ENCODE measurements at regions not wholly inside any gene's neighbourhood (a gene's known extent, or its start where the extent isn't known, plus 50 kb on each side); places are given as distances from the start of the nearest gene placed in this dataset.
"Not testable (repeated sequence)": the region's sequence is repeated elsewhere in the genome, so short reads cannot be mapped to it uniquely, and the experiment has no call there.

DNA sequence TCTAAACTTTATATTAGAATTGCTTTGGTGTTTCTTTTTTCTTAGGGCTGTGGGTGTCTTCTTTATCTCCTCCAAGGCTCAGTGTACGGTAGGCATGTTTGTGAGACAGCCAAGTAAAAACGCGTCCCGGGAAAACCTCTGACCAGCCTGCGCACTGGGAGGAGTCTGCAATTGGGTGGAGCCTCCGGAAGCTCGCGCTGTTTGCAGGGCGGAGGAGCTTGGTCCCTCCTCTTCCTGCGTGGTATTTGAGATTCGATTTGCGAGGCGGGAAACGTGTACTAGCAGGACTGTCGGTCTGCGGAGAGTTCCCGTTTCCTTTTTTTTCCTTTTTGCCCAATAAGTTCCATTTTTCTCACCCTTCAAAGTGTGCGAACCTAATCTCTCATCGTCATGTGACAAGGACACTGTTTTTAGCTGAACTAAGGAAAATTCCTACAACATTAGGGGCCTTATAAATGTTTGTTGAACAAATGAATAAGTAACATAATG is 182.1 kb upstream of the OTX2 start:
- peaks cover 4% of the 10 kb centered on the region for H3K27me3 Mint-ChIP-seq
- DNase-seq (ENCODE audit: low spot score, unreplicated experiment): no peak
- H3K4me3 Mint-ChIP-seq (ENCODE audit: low read depth): no peak overlapping the region
- H3K36me3 Mint-ChIP-seq (ENCODE audit: insufficient read depth): peaks cover 2% of the 10 kb centered on the region
- H3K9me3 Mint-ChIP-seq (ENCODE audit: low read depth): peaks cover 12% of the 10 kb centered on the region
- H3K4me1 Mint-ChIP-seq (ENCODE audit: low read depth): peaks cover 8% of the 10 kb centered on the region
- TF ChIP-seq, protein P1, sequence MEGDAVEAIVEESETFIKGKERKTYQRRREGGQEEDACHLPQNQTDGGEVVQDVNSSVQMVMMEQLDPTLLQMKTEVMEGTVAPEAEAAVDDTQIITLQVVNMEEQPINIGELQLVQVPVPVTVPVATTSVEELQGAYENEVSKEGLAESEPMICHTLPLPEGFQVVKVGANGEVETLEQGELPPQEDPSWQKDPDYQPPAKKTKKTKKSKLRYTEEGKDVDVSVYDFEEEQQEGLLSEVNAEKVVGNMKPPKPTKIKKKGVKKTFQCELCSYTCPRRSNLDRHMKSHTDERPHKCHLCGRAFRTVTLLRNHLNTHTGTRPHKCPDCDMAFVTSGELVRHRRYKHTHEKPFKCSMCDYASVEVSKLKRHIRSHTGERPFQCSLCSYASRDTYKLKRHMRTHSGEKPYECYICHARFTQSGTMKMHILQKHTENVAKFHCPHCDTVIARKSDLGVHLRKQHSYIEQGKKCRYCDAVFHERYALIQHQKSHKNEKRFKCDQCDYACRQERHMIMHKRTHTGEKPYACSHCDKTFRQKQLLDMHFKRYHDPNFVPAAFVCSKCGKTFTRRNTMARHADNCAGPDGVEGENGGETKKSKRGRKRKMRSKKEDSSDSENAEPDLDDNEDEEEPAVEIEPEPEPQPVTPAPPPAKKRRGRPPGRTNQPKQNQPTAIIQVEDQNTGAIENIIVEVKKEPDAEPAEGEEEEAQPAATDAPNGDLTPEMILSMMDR (IDR thresholded peaks at IDR 0.05; ENCODE audit: unreplicated experiment): no peak
- no peak overlapping the region for H3K27ac Mint-ChIP-seq

DNA sequence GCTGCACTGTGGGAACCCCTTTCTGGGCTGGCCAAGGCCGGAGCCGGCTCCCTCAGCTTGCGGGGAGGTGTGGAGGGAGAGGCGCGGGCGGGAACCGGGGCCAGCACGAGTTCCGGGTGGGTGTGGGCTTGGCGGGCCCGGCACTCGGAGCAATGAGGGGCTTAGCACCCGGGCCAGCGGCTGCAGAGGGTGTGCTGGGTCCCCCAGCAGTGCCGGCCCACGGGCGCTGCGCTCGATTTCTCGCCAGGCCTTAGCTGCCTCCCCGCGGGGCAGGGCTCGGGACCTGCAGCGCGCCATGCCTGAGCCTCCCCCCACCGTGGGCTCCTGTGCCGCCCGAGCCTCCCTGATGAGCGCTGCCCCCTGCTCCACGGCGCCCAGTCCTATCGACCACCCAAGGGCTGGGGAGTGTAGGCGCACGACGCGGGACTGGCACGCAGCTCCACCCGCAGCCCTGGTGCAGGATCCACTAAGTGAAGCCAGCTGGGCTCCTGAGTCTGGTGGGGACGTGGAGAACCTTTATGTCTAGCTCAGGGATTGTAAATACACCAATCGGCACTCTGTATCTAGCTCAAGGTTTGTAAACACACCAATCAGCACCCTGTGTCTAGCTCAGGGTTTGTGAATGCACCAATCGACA is 180.8 kb upstream of the OTX2 start:
- H3K4me3 Mint-ChIP-seq (ENCODE audit: low read depth); H3K36me3 Mint-ChIP-seq (ENCODE audit: insufficient read depth); H3K4me1 Mint-ChIP-seq (ENCODE audit: low read depth); DNase-seq (ENCODE audit: low spot score, unreplicated experiment); H3K27ac Mint-ChIP-seq; H3K27me3 Mint-ChIP-seq: not testable (repeated sequence)
- peaks cover 12% of the 10 kb centered on the region for H3K9me3 Mint-ChIP-seq (ENCODE audit: low read depth)

DNA sequence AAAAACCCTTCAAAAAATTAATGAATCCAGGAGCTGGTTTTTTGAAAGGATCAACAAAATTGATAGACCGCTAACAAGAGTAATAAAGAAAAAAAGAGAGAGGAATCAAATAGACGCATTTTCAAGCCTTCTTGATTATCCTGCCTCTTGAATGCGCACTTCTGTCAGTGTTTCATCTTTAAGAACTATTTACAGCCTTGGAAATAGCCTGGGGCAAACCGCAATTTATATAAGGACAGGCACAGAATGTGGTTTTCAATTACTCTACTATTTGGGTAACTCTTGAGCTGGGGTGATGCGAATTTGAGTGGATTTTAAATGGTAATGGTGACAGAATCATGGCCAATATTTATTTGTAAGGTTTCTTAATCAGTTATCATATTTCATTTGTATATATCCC is 179.1 kb upstream of the OTX2 start:
- TF ChIP-seq, protein P1 (IDR thresholded peaks at IDR 0.05; ENCODE audit: unreplicated experiment): no peak
- no peak overlapping the region for H3K27ac Mint-ChIP-seq
- no peaks in the 10 kb centered on the region for H3K27me3 Mint-ChIP-seq
- H3K9me3 Mint-ChIP-seq (ENCODE audit: low read depth): peaks cover 12% of the 10 kb centered on the region
- no peaks in the 10 kb centered on the region for H3K4me1 Mint-ChIP-seq (ENCODE audit: low read depth)
- H3K36me3 Mint-ChIP-seq (ENCODE audit: insufficient read depth): peaks cover 2% of the 10 kb centered on the region
- DNase-seq (ENCODE audit: low spot score, unreplicated experiment): no peak
- H3K4me3 Mint-ChIP-seq (ENCODE audit: low read depth): no peak overlapping the region

DNA sequence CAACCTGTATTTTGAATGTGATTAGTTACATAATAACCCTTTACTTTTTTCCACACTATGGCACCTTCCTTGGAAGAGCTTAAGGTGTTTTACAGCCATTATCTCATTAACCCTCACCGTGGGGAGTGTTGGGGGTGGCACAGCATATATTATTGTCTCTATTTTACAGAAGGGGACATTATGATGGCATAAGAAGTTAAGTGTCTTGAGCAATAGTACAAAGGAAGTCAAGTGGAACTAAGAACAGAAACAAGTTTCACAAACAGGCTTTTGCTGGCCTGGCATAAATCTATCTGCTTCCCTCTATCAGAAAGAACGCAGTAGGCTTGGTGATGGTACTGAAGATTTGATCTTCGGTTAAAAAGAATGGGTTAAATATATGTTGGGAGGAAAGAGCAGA is 169.7 kb upstream of the OTX2 start:
- no peaks in the 10 kb centered on the region for H3K36me3 Mint-ChIP-seq (ENCODE audit: insufficient read depth)
- no peaks in the 10 kb centered on the region for H3K9me3 Mint-ChIP-seq (ENCODE audit: low read depth)
- H3K27me3 Mint-ChIP-seq: peaks cover 15% of the 10 kb centered on the region
- no peak overlapping the region for H3K4me3 Mint-ChIP-seq (ENCODE audit: low read depth)
- no peak overlapping the region for H3K27ac Mint-ChIP-seq
- H3K4me1 Mint-ChIP-seq (ENCODE audit: low read depth): no peaks in the 10 kb centered on the region
- DNase-seq (ENCODE audit: low spot score, unreplicated experiment): no peak
- TF ChIP-seq, protein P1 (IDR thresholded peaks at IDR 0.05; ENCODE audit: unreplicated experiment): no peak

DNA sequence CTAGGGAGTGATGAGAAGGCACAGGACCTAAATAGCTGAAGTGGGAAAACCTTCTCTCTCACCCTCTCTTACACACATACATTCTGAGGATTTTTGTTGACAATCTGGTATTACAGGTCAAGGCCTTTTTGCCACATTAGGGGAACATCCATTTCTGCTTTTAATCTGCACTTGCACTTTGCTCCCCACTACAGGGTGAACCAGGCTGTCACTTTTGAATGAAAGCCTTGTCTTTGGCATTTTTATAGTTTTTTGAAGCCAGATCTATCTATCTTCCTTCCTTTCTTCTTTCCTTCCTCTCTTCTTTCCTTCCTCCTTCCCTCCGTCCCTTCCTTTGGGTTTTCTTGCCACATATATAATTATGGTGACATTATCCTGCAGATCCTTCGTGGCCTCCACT is 165.9 kb upstream of the OTX2 start:
- Mint-ChIP-seq H3K27ac (no peak overlapping the region), H3K9me3 (ENCODE audit: low read depth) (no peaks in the 10 kb centered on the region), H3K27me3 (peaks cover 10% of the 10 kb centered on the region), H3K4me1 (ENCODE audit: low read depth) (no peaks in the 10 kb centered on the region), H3K4me3 (ENCODE audit: low read depth) (no peak overlapping the region), H3K36me3 (ENCODE audit: insufficient read depth) (no peaks in the 10 kb centered on the region)
- no peak for DNase-seq (ENCODE audit: low spot score, unreplicated experiment)
- TF ChIP-seq, protein P1 (IDR thresholded peaks at IDR 0.05; ENCODE audit: unreplicated experiment): no peak

DNA sequence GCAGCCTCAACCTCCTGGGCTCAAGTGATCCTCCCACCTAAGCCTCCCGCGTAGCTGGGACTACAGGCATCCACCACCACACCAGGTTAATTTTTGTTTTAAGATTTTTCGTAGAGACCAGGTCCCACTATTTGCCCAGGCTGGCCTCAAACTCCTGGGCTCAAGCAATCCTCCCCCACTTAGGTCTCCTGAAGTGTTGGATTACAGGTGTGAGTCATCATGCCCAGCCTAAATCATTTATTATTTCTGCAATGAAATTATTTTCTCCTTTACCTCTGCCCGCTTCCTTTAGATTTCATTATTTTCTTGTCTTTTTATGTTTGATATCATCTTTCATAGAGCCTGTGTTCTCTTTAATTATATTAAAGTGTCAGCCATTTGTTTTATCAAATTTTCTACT is 165.2 kb upstream of the OTX2 start:
- Mint-ChIP-seq H3K36me3 (ENCODE audit: insufficient read depth) (no peaks in the 10 kb centered on the region), H3K9me3 (ENCODE audit: low read depth) (no peaks in the 10 kb centered on the region), H3K4me1 (ENCODE audit: low read depth) (no peaks in the 10 kb centered on the region), H3K27ac (no peak overlapping the region), H3K27me3 (peaks cover 6% of the 10 kb centered on the region), H3K4me3 (ENCODE audit: low read depth) (no peak overlapping the region)
- DNase-seq (ENCODE audit: low spot score, unreplicated experiment): no peak
- TF ChIP-seq, protein P1 (IDR thresholded peaks at IDR 0.05; ENCODE audit: unreplicated experiment): no peak

Measured in progenitor cell of endocrine pancreas (in vitro differentiated cells).